ENCODE measurements at regions not wholly inside any gene's neighbourhood (a gene's known extent, or its start where the extent isn't known, plus 50 kb on each side); places are given as distances from the start of the nearest gene placed in this dataset.

DNA sequence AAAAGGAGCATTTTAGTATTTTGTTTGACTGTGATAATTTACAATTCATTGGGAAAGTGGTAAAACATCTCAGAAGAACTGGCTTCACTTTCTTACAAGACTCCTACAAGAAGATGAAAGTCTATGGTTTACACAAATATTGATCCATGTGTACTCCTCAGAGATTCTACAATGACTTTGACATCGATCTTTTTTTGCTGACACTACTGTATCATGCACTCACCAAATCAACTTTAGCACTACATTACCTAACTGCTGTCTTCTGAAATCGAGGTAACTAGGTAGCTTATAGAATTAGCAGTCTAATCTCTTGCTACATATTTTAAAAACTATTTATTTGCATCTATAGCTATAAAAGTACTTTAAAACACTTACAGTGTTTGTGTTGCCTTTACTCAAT, 757.6 kb downstream of the TBL1XR1 start:
- no peak overlapping the region for H2AFZ ChIP-seq
- H3K4me2 ChIP-seq (ENCODE audit: low read length): no peak overlapping the region
- TF ChIP-seq, protein P1, sequence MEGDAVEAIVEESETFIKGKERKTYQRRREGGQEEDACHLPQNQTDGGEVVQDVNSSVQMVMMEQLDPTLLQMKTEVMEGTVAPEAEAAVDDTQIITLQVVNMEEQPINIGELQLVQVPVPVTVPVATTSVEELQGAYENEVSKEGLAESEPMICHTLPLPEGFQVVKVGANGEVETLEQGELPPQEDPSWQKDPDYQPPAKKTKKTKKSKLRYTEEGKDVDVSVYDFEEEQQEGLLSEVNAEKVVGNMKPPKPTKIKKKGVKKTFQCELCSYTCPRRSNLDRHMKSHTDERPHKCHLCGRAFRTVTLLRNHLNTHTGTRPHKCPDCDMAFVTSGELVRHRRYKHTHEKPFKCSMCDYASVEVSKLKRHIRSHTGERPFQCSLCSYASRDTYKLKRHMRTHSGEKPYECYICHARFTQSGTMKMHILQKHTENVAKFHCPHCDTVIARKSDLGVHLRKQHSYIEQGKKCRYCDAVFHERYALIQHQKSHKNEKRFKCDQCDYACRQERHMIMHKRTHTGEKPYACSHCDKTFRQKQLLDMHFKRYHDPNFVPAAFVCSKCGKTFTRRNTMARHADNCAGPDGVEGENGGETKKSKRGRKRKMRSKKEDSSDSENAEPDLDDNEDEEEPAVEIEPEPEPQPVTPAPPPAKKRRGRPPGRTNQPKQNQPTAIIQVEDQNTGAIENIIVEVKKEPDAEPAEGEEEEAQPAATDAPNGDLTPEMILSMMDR (IDR thresholded peaks at IDR 0.05): no peak
- no peaks in the 10 kb centered on the region for H3K27me3 ChIP-seq (ENCODE audit: control insufficient read depth, insufficient read depth, low read length)
- H3K27ac ChIP-seq: no peak overlapping the region
- no peaks in the 10 kb centered on the region for H3K79me2 ChIP-seq
- no peaks in the 10 kb centered on the region for H3K9me3 ChIP-seq (ENCODE audit: control insufficient read depth, low read length)
- no peaks in the 10 kb centered on the region for H3K4me1 ChIP-seq
- H3K4me3 ChIP-seq (ENCODE audit: low read depth, low read length): no peak overlapping the region
- no peak overlapping the region for H3K9ac ChIP-seq
- no peaks in the 10 kb centered on the region for H3K36me3 ChIP-seq (ENCODE audit: control insufficient read depth, insufficient read depth, low read length)

DNA sequence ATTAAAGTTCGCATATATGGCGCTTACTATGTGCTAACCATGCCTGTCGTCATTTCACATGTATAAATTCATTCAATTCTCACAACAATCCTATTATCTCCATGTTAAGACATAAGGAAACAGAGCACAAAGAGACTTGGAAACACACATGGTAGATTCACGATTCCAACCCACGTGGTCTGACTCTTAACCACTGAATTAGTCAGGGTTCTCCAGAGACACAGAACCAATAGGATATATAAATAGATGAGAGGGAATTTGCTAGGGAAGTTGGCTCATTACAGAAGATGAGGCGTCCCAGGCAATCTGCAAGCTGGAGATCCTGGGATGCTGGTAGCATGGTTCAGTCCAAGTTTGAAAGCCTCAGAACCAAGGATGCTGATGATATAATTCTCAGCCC, 765.3 kb downstream of the TBL1XR1 start:
- H3K36me3 ChIP-seq (ENCODE audit: control insufficient read depth, insufficient read depth, low read length): no peaks in the 10 kb centered on the region

DNA sequence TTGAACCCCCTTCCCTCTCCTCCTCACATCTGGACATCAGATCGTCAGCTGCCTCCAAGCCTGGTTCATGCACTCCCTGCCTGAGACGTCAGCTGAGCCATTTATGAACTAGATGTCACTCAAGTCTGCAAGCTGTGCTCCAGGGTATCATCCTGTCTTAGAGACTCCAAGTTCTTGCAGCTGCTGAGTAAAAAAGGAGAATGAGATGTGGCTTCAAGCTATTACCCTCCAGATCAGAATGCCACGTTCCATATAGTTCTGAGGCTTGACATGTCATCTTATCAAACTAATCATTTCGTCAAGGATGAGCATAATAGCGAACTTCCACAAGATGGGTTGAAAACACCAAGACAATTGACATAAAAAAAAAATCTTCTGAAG, 766.3 kb downstream of the TBL1XR1 start:
- no peak overlapping the region for H2AFZ ChIP-seq
- H3K4me2 ChIP-seq (ENCODE audit: low read length): no peak overlapping the region
- H3K79me2 ChIP-seq: no peaks in the 10 kb centered on the region
- H3K27me3 ChIP-seq (ENCODE audit: control insufficient read depth, insufficient read depth, low read length): no peaks in the 10 kb centered on the region
- no peak overlapping the region for H3K9ac ChIP-seq
- no peak overlapping the region for H3K4me3 ChIP-seq (ENCODE audit: low read depth, low read length)
- H3K27ac ChIP-seq: no peak overlapping the region
- TF ChIP-seq, protein P1 (IDR thresholded peaks at IDR 0.05): no peak
- H3K9me3 ChIP-seq (ENCODE audit: control insufficient read depth, low read length): no peaks in the 10 kb centered on the region
- H3K4me1 ChIP-seq: no peaks in the 10 kb centered on the region
- H3K36me3 ChIP-seq (ENCODE audit: control insufficient read depth, insufficient read depth, low read length): no peaks in the 10 kb centered on the region

More for the DNA sequence above, 765.3 kb downstream of the TBL1XR1 start:
- H3K79me2 ChIP-seq: no peaks in the 10 kb centered on the region
- no peaks in the 10 kb centered on the region for H3K9me3 ChIP-seq (ENCODE audit: control insufficient read depth, low read length)
- H3K27ac ChIP-seq: no peak overlapping the region
- no peak overlapping the region for H3K4me2 ChIP-seq (ENCODE audit: low read length)
- no peaks in the 10 kb centered on the region for H3K4me1 ChIP-seq
- TF ChIP-seq, protein P1 (IDR thresholded peaks at IDR 0.05): no peak
- H3K4me3 ChIP-seq (ENCODE audit: low read depth, low read length): no peak overlapping the region
- no peak overlapping the region for H3K9ac ChIP-seq
- no peaks in the 10 kb centered on the region for H3K27me3 ChIP-seq (ENCODE audit: control insufficient read depth, insufficient read depth, low read length)
- no peak overlapping the region for H2AFZ ChIP-seq

DNA sequence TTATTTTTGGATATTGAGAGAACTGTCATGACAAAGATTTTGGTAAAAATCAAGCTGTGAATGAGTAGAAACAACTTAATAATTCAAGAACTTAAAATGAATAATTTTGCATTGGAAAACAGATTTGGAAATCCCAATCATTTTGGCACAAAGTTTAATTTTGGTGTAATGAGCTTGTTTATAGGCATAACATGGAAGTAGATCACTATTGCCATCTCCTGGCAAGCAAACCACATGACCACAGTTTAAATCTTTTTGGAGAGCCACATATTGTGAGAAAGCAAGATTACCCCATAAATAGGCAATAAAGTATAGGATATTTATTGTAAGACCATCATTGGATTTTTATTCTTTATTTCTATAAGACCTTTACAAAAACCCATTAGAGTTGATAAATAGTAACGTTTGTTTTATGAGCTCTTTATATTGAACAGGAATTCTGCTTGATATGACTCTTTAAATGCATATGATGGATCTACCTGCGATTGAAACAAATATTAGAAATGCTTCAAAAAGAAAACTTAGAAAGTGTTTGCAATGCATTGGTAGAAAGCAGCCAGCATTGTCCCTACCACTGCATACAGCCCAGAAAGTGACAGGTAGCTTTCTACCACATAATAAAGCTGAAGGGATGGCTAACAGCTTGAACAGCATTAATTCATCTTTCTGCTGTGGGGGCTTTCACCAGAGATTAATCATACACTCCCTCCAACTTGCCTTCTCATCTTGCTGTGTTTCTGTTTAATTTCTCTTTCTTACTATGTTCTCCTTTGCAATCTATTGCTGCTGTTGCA, 766.8 kb downstream of the TBL1XR1 start:
- Histone ChIP-seq H3K9me3 (ENCODE audit: control insufficient read depth, low read length) (no peaks in the 10 kb centered on the region), H3K9ac (no peak overlapping the region), H3K27me3 (ENCODE audit: control insufficient read depth, insufficient read depth, low read length) (no peaks in the 10 kb centered on the region), H3K4me2 (ENCODE audit: low read length) (no peak overlapping the region), H3K27ac (no peak overlapping the region), H3K4me3 (ENCODE audit: low read depth, low read length) (no peak overlapping the region), H3K4me1 (no peaks in the 10 kb centered on the region), H3K36me3 (ENCODE audit: control insufficient read depth, insufficient read depth, low read length) (no peaks in the 10 kb centered on the region), H2AFZ (no peak overlapping the region), H3K79me2 (no peaks in the 10 kb centered on the region)
- TF ChIP-seq, protein P1 (IDR thresholded peaks at IDR 0.05): no peak

DNA sequence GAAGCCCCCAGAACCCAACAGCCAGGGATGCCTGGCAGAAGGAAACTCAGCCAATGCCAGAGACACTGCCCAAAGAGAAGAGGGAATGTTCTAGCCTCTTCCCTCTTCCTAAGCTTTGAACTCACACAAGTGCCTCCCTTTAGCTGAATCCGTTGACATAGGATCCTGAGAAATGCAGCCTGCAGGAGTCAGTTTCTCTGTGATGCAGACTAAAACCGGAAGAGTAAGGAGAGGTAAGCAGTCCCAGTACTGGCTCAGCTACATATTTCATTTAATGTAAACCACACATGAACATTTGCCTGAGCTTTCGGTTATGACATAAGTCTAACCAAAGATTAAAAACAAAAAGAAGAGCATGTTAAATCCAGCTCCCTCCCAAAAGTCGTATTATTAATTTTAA, 768.7 kb downstream of the TBL1XR1 start:
- Histone ChIP-seq H3K36me3 (ENCODE audit: control insufficient read depth, insufficient read depth, low read length) (no peaks in the 10 kb centered on the region), H3K27ac (no peak overlapping the region), H3K9me3 (ENCODE audit: control insufficient read depth, low read length) (no peaks in the 10 kb centered on the region), H3K4me3 (ENCODE audit: low read depth, low read length) (no peak overlapping the region), H2AFZ (no peak overlapping the region), H3K9ac (no peak overlapping the region), H3K4me2 (ENCODE audit: low read length) (no peak overlapping the region), H3K79me2 (no peaks in the 10 kb centered on the region), H3K4me1 (no peaks in the 10 kb centered on the region), H3K27me3 (ENCODE audit: control insufficient read depth, insufficient read depth, low read length) (no peaks in the 10 kb centered on the region)
- TF ChIP-seq, protein P1 (IDR thresholded peaks at IDR 0.05): no peak

All from parathyroid adenoma (tissue), 2 donors.